HCT116 (cell line): ENCODE measurements at regions not wholly inside any gene's neighbourhood (a gene's known extent, or its start where the extent isn't known, plus 50 kb on each side); places are given as distances from the start of the nearest gene placed in this dataset.

ENCODE experiments used
- EZH2 ChIP-seq: fragments of 200-600 bp; sonication (generic); IDR thresholded peaks from 2 replicates; pipeline ENCODE4 v1.6.1; 2017; ENCODE audit warnings: antibody characterized with exemption, mixed run types
- JUND ChIP-seq: IDR thresholded peaks from 2 replicates; pipeline ENCODE4 v1.6.1; 2012
- POLR2A ChIP-seq: IDR thresholded peaks from 2 replicates; pipeline ENCODE4 v1.7.0; 2011; ENCODE audit warnings: borderline replicate concordance; ENCODE audit not compliant: insufficient read depth, insufficient read length; ENCODE audit errors: extremely low read depth
- POLR2AphosphoS5 ChIP-seq: IDR thresholded peaks from 2 replicates; pipeline ENCODE4 v1.6.1; 2011; ENCODE audit warnings: mild to moderate bottlenecking, low read depth, low read length, moderate library complexity
- RAD21 ChIP-seq: IDR thresholded peaks from 2 replicates; pipeline ENCODE4 v1.6.1; 2012; ENCODE audit warnings: low read depth, mild to moderate bottlenecking
- SP1 ChIP-seq: IDR thresholded peaks from 2 replicates; pipeline ENCODE4 v1.6.1; 2012; ENCODE audit warnings: low read depth
- TCF7L2 ChIP-seq: IDR thresholded peaks from 2 replicates; pipeline ENCODE4 v1.7.0; 2011; ENCODE audit warnings: borderline replicate concordance, inconsistent platforms; ENCODE audit not compliant: insufficient read depth, insufficient read length; ENCODE audit errors: extremely low read depth
- TF ChIP-seq, protein P1 (sequence below): IDR thresholded peaks from 2 replicates; pipeline ENCODE4 v1.6.1; 2012; ENCODE audit warnings: low read depth
- TF ChIP-seq, protein P2 (sequence below): IDR thresholded peaks from 2 replicates; pipeline ENCODE4 v1.6.1; 2011; ENCODE audit warnings: mild to moderate bottlenecking, low read length, moderate library complexity; ENCODE audit not compliant: insufficient replicate concordance; ENCODE audit errors: extremely low read depth
- TF ChIP-seq, protein P3 (sequence below): IDR thresholded peaks from 2 replicates; pipeline ENCODE4 v1.6.1; 2012
- TF ChIP-seq, protein P4 (sequence below), 3 experiments: fragments of 200-600 bp in 1 of 3; sonication (generic) in 1 of 3; IDR thresholded peaks in 2 of 3; conservative IDR thresholded peaks in 1 of 3; 2 replicates each; pipeline ENCODE4 v1.5.1; 2012 to 2017; ENCODE audit warnings: low read depth in 2 of 3, low read length in 2 of 3, antibody characterized with exemption in 1 of 3, borderline replicate concordance in 1 of 3, control low read depth in 1 of 3, mild to moderate bottlenecking in 1 of 3, mixed read lengths in 1 of 3, mixed run types in 1 of 3, moderate library complexity in 1 of 3; ENCODE audit not compliant: insufficient read depth in 1 of 3
- TF ChIP-seq, protein P5 (sequence below): IDR thresholded peaks from 2 replicates; pipeline ENCODE4 v1.6.1; 2012

DNA sequence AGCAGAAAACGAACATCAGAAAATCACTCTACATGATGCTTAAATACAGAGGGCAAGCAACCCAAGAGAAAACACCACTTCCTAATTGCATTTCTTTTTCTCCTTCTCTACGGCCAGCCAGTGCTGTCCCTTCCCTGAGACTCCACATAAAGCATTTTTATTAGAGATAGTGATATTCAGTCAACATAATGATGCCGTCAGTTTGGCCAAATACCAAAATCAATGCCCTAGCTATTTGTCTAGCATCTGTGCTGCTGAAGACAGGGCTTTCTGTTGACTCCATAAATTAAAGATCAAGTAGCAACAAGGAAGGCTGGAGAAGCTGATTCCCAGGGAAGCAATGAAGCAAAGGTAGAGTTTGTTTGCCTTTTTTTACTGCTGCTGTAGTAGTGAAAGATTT lies 1024.9 kb downstream of the REEP3 start:
- TF ChIP-seq POLR2AphosphoS5, result no peak
- TF ChIP-seq, protein P1, sequence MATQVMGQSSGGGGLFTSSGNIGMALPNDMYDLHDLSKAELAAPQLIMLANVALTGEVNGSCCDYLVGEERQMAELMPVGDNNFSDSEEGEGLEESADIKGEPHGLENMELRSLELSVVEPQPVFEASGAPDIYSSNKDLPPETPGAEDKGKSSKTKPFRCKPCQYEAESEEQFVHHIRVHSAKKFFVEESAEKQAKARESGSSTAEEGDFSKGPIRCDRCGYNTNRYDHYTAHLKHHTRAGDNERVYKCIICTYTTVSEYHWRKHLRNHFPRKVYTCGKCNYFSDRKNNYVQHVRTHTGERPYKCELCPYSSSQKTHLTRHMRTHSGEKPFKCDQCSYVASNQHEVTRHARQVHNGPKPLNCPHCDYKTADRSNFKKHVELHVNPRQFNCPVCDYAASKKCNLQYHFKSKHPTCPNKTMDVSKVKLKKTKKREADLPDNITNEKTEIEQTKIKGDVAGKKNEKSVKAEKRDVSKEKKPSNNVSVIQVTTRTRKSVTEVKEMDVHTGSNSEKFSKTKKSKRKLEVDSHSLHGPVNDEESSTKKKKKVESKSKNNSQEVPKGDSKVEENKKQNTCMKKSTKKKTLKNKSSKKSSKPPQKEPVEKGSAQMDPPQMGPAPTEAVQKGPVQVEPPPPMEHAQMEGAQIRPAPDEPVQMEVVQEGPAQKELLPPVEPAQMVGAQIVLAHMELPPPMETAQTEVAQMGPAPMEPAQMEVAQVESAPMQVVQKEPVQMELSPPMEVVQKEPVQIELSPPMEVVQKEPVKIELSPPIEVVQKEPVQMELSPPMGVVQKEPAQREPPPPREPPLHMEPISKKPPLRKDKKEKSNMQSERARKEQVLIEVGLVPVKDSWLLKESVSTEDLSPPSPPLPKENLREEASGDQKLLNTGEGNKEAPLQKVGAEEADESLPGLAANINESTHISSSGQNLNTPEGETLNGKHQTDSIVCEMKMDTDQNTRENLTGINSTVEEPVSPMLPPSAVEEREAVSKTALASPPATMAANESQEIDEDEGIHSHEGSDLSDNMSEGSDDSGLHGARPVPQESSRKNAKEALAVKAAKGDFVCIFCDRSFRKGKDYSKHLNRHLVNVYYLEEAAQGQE, result no peak
- TF ChIP-seq TCF7L2, result no peak
- TF ChIP-seq, protein P2, sequence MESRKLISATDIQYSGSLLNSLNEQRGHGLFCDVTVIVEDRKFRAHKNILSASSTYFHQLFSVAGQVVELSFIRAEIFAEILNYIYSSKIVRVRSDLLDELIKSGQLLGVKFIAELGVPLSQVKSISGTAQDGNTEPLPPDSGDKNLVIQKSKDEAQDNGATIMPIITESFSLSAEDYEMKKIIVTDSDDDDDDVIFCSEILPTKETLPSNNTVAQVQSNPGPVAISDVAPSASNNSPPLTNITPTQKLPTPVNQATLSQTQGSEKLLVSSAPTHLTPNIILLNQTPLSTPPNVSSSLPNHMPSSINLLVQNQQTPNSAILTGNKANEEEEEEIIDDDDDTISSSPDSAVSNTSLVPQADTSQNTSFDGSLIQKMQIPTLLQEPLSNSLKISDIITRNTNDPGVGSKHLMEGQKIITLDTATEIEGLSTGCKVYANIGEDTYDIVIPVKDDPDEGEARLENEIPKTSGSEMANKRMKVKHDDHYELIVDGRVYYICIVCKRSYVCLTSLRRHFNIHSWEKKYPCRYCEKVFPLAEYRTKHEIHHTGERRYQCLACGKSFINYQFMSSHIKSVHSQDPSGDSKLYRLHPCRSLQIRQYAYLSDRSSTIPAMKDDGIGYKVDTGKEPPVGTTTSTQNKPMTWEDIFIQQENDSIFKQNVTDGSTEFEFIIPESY, result no peak
- TF ChIP-seq, protein P3, sequence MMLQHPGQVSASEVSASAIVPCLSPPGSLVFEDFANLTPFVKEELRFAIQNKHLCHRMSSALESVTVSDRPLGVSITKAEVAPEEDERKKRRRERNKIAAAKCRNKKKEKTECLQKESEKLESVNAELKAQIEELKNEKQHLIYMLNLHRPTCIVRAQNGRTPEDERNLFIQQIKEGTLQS, result no peak
- TF ChIP-seq, protein P4, sequence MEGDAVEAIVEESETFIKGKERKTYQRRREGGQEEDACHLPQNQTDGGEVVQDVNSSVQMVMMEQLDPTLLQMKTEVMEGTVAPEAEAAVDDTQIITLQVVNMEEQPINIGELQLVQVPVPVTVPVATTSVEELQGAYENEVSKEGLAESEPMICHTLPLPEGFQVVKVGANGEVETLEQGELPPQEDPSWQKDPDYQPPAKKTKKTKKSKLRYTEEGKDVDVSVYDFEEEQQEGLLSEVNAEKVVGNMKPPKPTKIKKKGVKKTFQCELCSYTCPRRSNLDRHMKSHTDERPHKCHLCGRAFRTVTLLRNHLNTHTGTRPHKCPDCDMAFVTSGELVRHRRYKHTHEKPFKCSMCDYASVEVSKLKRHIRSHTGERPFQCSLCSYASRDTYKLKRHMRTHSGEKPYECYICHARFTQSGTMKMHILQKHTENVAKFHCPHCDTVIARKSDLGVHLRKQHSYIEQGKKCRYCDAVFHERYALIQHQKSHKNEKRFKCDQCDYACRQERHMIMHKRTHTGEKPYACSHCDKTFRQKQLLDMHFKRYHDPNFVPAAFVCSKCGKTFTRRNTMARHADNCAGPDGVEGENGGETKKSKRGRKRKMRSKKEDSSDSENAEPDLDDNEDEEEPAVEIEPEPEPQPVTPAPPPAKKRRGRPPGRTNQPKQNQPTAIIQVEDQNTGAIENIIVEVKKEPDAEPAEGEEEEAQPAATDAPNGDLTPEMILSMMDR (IDR thresholded peaks at IDR 0.05 in 2 of 3, conservative IDR thresholded peaks at IDR 0.05 in 1 of 3; ENCODE audit: borderline replicate concordance in 1 of 3, insufficient read depth in 1 of 3, low read depth in 2 of 3, low read length in 2 of 3), result no peak
- TF ChIP-seq JUND, result no peak
- TF ChIP-seq, protein P5, sequence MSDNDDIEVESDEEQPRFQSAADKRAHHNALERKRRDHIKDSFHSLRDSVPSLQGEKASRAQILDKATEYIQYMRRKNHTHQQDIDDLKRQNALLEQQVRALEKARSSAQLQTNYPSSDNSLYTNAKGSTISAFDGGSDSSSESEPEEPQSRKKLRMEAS, result no peak
- no peak for TF ChIP-seq RAD21
- TF ChIP-seq EZH2, result no peak
- no peak for TF ChIP-seq POLR2A
- TF ChIP-seq SP1, result no peak
